ENCODE measurements at regions not wholly inside any gene's neighbourhood (a gene's known extent, or its start where the extent isn't known, plus 50 kb on each side); places are given as distances from the start of the nearest gene placed in this dataset.

DNA sequence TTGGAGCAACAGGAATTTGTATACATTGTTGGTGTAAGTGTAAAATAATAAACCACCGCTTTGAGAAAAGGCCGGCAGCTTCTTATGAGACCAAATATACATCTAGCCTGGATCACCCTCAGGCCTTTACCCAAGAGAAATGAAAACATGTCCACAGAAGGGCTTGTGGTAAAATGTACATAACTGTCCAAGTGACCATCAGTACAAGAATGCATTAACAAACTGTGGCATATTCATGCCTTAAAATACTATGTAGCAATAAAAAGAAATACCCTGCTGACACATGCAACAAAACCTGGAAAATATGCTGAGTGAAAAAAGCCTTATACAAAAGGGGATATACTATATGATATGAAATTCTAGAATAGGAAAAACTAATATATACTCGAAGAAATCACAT, 311.9 kb upstream of the TRPC7 start:
- TF ChIP-seq POLR2AphosphoS2 (conservative IDR thresholded peaks at IDR 0.05; ENCODE audit: low read length) (no peak), POLR2A (IDR thresholded peaks at IDR 0.05; ENCODE audit: low read length) (no peak), HOXA7 (CRISPR knock-in tag; IDR thresholded peaks at IDR 0.05) (no peak), RCOR1 (IDR thresholded peaks at IDR 0.05; ENCODE audit: low read depth, low read length) (no peak), HOXB5 (CRISPR knock-in tag; IDR thresholded peaks at IDR 0.05) (no peak), HDAC2 (IDR thresholded peaks at IDR 0.05) (no peak), GATA3 (IDR thresholded peaks at IDR 0.05; ENCODE audit: borderline replicate concordance) (no peak), CHD2 (IDR thresholded peaks at IDR 0.05; ENCODE audit: low read length, partially characterized antibody) (no peak)
- TF ChIP-seq, protein P1, sequence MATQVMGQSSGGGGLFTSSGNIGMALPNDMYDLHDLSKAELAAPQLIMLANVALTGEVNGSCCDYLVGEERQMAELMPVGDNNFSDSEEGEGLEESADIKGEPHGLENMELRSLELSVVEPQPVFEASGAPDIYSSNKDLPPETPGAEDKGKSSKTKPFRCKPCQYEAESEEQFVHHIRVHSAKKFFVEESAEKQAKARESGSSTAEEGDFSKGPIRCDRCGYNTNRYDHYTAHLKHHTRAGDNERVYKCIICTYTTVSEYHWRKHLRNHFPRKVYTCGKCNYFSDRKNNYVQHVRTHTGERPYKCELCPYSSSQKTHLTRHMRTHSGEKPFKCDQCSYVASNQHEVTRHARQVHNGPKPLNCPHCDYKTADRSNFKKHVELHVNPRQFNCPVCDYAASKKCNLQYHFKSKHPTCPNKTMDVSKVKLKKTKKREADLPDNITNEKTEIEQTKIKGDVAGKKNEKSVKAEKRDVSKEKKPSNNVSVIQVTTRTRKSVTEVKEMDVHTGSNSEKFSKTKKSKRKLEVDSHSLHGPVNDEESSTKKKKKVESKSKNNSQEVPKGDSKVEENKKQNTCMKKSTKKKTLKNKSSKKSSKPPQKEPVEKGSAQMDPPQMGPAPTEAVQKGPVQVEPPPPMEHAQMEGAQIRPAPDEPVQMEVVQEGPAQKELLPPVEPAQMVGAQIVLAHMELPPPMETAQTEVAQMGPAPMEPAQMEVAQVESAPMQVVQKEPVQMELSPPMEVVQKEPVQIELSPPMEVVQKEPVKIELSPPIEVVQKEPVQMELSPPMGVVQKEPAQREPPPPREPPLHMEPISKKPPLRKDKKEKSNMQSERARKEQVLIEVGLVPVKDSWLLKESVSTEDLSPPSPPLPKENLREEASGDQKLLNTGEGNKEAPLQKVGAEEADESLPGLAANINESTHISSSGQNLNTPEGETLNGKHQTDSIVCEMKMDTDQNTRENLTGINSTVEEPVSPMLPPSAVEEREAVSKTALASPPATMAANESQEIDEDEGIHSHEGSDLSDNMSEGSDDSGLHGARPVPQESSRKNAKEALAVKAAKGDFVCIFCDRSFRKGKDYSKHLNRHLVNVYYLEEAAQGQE (IDR thresholded peaks at IDR 0.05) = no peak
- TF ChIP-seq, protein P2, sequence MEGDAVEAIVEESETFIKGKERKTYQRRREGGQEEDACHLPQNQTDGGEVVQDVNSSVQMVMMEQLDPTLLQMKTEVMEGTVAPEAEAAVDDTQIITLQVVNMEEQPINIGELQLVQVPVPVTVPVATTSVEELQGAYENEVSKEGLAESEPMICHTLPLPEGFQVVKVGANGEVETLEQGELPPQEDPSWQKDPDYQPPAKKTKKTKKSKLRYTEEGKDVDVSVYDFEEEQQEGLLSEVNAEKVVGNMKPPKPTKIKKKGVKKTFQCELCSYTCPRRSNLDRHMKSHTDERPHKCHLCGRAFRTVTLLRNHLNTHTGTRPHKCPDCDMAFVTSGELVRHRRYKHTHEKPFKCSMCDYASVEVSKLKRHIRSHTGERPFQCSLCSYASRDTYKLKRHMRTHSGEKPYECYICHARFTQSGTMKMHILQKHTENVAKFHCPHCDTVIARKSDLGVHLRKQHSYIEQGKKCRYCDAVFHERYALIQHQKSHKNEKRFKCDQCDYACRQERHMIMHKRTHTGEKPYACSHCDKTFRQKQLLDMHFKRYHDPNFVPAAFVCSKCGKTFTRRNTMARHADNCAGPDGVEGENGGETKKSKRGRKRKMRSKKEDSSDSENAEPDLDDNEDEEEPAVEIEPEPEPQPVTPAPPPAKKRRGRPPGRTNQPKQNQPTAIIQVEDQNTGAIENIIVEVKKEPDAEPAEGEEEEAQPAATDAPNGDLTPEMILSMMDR (IDR thresholded peaks at IDR 0.05) = no peak
- TF ChIP-seq, protein P3, sequence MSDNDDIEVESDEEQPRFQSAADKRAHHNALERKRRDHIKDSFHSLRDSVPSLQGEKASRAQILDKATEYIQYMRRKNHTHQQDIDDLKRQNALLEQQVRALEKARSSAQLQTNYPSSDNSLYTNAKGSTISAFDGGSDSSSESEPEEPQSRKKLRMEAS (IDR thresholded peaks at IDR 0.05) = no peak

Measured in A549 (cell line).